Duodenal mucosa (tissue), 2 donors: ENCODE measurements at regions not wholly inside any gene's neighbourhood (a gene's known extent, or its start where the extent isn't known, plus 50 kb on each side); places are given as distances from the start of the nearest gene placed in this dataset.

ENCODE experiments used
- H3K27ac ChIP-seq: one replicate; pipeline ENCODE4 v1.7.0; 2013; ENCODE audit warnings: low read depth, low read length
- H3K27me3 ChIP-seq, 2 donors: one replicate each; pipeline ENCODE4 v1.7.0; 2013; ENCODE audit warnings: low read length in 2 of 2, control low read depth in 1 of 2; ENCODE audit not compliant: insufficient read depth in 2 of 2, control insufficient read depth in 1 of 2
- H3K36me3 ChIP-seq, 2 donors: one replicate each; pipeline ENCODE4 v1.7.0; 2013; ENCODE audit warnings: low read length in 2 of 2, control low read depth in 1 of 2; ENCODE audit not compliant: insufficient read depth in 2 of 2, control insufficient read depth in 1 of 2
- H3K4me1 ChIP-seq, 2 donors: one replicate each; pipeline ENCODE4 v1.7.0; 2013; ENCODE audit warnings: low read length in 2 of 2, control low read depth in 1 of 2; ENCODE audit not compliant: insufficient read depth in 2 of 2, control insufficient read depth in 1 of 2
- H3K4me3 ChIP-seq, 2 donors: one replicate each; pipeline ENCODE4 v1.7.0; 2013; ENCODE audit warnings: low read length in 2 of 2, low read depth in 1 of 2
- H3K9ac ChIP-seq, 2 donors: one replicate each; pipeline ENCODE4 v1.7.0; 2013; ENCODE audit warnings: low read length in 2 of 2, low read depth in 1 of 2
- H3K9me3 ChIP-seq, 2 donors: one replicate each; pipeline ENCODE4 v1.7.0; 2013; ENCODE audit warnings: low read length in 2 of 2, control low read depth in 1 of 2; ENCODE audit not compliant: control insufficient read depth in 1 of 2

- Histone ChIP-seq H3K9ac (no peak overlapping the region), H3K27me3 (no peaks in the 10 kb centered on the region), H3K4me3 (no peak overlapping the region), H3K36me3 (no peaks in the 10 kb centered on the region), H3K9me3 (no peaks in the 10 kb centered on the region), H3K4me1 (peaks cover 9 to 12% of the 10 kb centered on the region in 2 donors), H3K27ac (no peak overlapping the region)
These were observed 147.4 kb upstream of the MLN start for GRCh38 chr6:33950891-33951889.

- peaks cover 9 to 12% of the 10 kb centered on the region in 2 donors for H3K4me1 ChIP-seq
- H3K4me3 ChIP-seq: no peak overlapping the region
- no peak overlapping the region for H3K27ac ChIP-seq
- H3K9me3 ChIP-seq: no peaks in the 10 kb centered on the region
- H3K9ac ChIP-seq: no peak overlapping the region
- no peaks in the 10 kb centered on the region for H3K36me3 ChIP-seq
- H3K27me3 ChIP-seq: no peaks in the 10 kb centered on the region
These were observed 146.7 kb upstream of the MLN start for GRCh38 chr6:33950472-33950881.

GRCh38 chr6:33949877-33950435, 146.2 kb upstream of the MLN start:
- Histone ChIP-seq H3K27me3 (no peaks in the 10 kb centered on the region), H3K36me3 (no peaks in the 10 kb centered on the region), H3K4me3 (no peak overlapping the region), H3K27ac (no peak overlapping the region), H3K9me3 (no peaks in the 10 kb centered on the region), H3K4me1 (peaks cover 9 to 12% of the 10 kb centered on the region in 2 donors), H3K9ac (no peak overlapping the region)

- no peaks in the 10 kb centered on the region for H3K27me3 ChIP-seq
- H3K9me3 ChIP-seq: no peaks in the 10 kb centered on the region
- H3K36me3 ChIP-seq: no peaks in the 10 kb centered on the region
- H3K9ac ChIP-seq: no peak overlapping the region
- no peak overlapping the region for H3K4me3 ChIP-seq
- peaks cover 9 to 12% of the 10 kb centered on the region in 2 donors for H3K4me1 ChIP-seq
- no peak overlapping the region for H3K27ac ChIP-seq
These were observed 145.3 kb upstream of the MLN start for GRCh38 chr6:33949111-33949510.

DNA sequence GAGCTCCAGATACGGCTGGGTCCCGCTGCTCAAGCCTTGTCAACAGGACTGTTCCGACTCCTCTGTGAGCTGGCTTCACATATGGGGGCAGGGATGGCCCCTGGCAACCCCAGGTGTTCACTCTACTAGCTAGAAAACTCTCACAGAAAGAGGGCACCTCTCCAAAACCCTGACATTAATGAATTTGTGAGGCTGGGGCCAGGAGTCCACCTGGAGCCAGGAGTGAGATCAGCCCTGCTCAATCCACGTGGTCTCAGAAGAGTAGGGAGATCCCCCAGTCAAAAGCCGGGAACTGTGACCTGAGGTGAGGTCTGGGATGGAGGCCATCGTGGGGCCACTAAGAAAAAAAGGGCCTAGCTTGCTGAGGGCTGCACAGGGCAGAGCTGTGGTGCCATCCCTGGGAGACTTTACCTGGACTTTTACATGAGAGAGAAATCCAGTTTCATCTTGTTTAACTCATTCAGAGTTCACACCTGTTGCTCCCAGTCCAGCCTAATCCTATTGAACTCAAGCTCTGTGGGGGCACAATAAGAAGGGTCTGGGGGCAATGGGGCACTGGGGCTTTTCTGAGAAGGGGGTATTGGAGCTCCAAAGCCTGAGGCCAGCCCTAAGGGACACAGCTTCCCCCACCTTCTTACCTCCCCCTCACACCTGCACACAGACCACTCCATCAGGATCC, 144.3 kb upstream of the MLN start:
- Histone ChIP-seq H3K9ac (no peak overlapping the region), H3K4me1 (peaks cover 9 to 12% of the 10 kb centered on the region in 2 donors), H3K4me3 (no peak overlapping the region), H3K27me3 (no peaks in the 10 kb centered on the region), H3K27ac (no peak overlapping the region), H3K9me3 (no peaks in the 10 kb centered on the region), H3K36me3 (no peaks in the 10 kb centered on the region)

- H3K9ac ChIP-seq: no peak overlapping the region
- no peaks in the 10 kb centered on the region for H3K27me3 ChIP-seq
- H3K9me3 ChIP-seq: no peaks in the 10 kb centered on the region
- no peak overlapping the region for H3K4me3 ChIP-seq
- peaks cover 9 to 12% of the 10 kb centered on the region in 2 donors for H3K4me1 ChIP-seq
- H3K36me3 ChIP-seq: no peaks in the 10 kb centered on the region
- no peak overlapping the region for H3K27ac ChIP-seq
These were observed 143.2 kb upstream of the MLN start for GRCh38 chr6:33947047-33947446.

DNA sequence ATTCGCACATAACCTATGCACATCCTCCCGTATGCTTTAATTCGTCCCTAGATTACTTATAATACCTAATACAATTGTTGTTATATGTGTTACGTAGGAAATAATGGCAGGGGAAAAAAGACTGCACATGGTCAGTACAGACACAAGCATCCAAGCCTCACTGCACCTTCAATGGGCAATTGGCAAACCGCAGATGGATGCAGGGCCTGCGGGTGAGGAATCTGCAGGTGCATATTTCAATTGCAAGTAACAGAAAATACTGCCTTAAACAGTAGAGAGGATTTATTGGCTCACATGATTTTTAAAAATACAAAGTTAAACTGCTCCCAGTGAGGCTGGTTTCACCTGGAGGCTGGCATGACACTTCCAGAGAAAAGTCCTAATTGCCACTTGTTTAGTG, 142.1 kb upstream of the MLN start:
- Histone ChIP-seq H3K27me3 (no peaks in the 10 kb centered on the region), H3K9me3 (no peaks in the 10 kb centered on the region), H3K4me3 (no peak overlapping the region), H3K4me1 (peaks cover 3 to 10% of the 10 kb centered on the region in 2 donors), H3K9ac (no peak overlapping the region), H3K36me3 (no peaks in the 10 kb centered on the region), H3K27ac (no peak overlapping the region)

DNA sequence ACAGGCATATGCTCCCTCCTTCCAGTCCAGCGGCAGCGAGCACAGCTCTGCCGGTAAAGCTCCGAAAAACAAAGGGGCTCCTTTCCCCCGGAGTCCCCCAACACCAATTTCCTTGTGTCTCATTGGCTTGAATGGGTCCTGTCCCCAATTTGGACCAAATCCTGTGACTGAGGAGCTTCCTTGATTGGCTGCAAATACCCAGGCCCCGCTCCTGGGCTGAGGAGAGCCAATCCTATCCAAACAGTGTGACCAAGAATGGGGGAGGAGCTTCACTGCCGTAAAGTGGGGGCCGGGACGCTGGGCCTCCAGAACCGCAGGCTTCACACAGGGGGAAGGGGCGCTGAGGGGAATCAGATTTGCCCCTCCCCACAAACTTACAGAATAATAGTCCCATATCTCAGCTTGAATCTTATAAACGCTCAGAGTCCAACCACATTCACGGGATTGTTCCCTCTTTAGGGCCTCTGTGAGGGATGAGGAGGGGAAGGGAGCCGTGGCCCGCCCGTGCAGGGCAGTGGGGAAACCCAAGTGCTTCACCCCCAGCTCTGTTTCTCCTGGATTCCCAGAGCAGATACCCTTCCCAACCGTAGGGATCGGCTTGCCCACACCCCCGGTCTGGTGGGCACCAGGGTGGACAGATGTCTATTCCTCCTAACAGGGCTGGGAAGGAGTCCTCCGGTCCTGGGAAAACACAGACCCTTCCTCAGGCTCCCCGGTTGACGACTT, 141.0 kb upstream of the MLN start:
- no peak overlapping the region for H3K4me3 ChIP-seq
- H3K9me3 ChIP-seq: no peaks in the 10 kb centered on the region
- H3K27me3 ChIP-seq: no peaks in the 10 kb centered on the region
- H3K9ac ChIP-seq: no peak overlapping the region
- H3K4me1 ChIP-seq: no peaks in the 10 kb centered on the region
- H3K27ac ChIP-seq: no peak overlapping the region
- no peaks in the 10 kb centered on the region for H3K36me3 ChIP-seq

GRCh38 chr6:33936886-33937285, 133.1 kb upstream of the MLN start:
- no peak overlapping the region for H3K9ac ChIP-seq
- H3K9me3 ChIP-seq: no peaks in the 10 kb centered on the region
- H3K4me3 ChIP-seq: no peak overlapping the region
- no peaks in the 10 kb centered on the region for H3K27me3 ChIP-seq
- no peaks in the 10 kb centered on the region for H3K36me3 ChIP-seq
- H3K4me1 ChIP-seq: no peaks in the 10 kb centered on the region
- no peak overlapping the region for H3K27ac ChIP-seq
